ENCODE measurements at regions not wholly inside any gene's neighbourhood (a gene's known extent, or its start where the extent isn't known, plus 50 kb on each side); places are given as distances from the start of the nearest gene placed in this dataset.
A peak's percentile ranks its signal among the peaks of the same experiment; 100 is the strongest.

DNA sequence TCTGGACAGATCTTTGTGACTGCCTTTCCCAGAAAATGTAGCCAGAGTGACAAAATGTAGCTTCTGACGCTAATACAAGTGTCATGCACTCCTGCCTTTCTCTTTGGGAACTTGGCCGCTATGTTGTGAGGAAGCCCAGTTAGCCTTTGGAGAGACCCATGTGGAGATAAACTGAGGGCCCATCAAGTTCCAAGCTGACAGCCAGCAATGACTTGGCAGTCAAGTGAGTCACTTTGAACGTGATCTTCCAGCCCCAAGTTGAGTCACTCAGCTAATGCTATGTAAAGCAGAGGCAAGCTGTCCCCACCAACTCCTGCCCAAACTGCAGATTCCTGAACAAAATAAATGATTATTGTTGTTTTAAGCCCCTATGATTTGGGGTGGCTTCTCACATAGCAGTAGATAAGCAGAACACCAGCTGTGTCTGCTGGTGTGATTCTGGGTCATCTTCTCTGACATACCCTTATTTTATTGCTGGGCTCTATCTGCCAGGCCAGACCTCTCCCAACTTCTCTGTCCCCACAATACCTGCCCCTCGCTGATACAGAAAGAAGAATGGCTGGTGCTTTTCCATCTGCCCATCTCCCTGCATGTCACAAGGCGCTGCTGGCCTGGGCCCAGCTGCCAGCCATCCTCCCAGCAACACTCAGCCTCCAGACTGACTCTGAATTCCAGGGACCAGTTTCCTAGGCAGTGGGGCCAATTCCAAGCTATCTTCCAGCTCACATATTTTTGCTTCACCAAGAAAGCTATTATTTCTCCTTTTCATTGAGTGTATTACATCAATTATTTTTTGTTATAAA, 274.8 kb downstream of the LRFN2 start:
- no peak for FAIRE-seq
- no peak overlapping the region for H3K27ac Mint-ChIP-seq (ENCODE audit: unreplicated experiment)
- no peaks in the 10 kb centered on the region for H3K79me2 ChIP-seq (ENCODE audit: insufficient read depth, low read length)
- DNase-seq (ENCODE audit: low read depth) = no peak
- H3K4me2 ChIP-seq (ENCODE audit: low read length) = no peak overlapping the region
- peaks cover 41% of the 10 kb centered on the region for H3K27me3 Mint-ChIP-seq (ENCODE audit: low read depth, unreplicated experiment)
- H3K9ac ChIP-seq (ENCODE audit: low read length) = no peak overlapping the region
- no peaks in the 10 kb centered on the region for H3K4me1 ChIP-seq (ENCODE audit: insufficient read depth, low read length)
- H3K36me3 Mint-ChIP-seq (ENCODE audit: low read depth, unreplicated experiment) = no peaks in the 10 kb centered on the region
- no peaks in the 10 kb centered on the region for H4K20me1 ChIP-seq (ENCODE audit: insufficient read depth, low read length)
- H3K36me3 ChIP-seq (ENCODE audit: insufficient read depth, low read length) = no peaks in the 10 kb centered on the region
- no peak overlapping the region for H3K4me3 Mint-ChIP-seq (ENCODE audit: unreplicated experiment)
- H3K9me3 ChIP-seq (ENCODE audit: insufficient read depth, low read depth, low read length) = no peaks in the 10 kb centered on the region
- no peak overlapping the region for H2AFZ ChIP-seq (ENCODE audit: low read depth, low read length)
- H3K4me3 ChIP-seq (ENCODE audit: insufficient read depth, low read depth, low read length) = no peak overlapping the region
- H3K9me3 Mint-ChIP-seq (ENCODE audit: unreplicated experiment) = no peaks in the 10 kb centered on the region
- H3K4me1 Mint-ChIP-seq (ENCODE audit: low read depth, unreplicated experiment) = peaks cover 4% of the 10 kb centered on the region
- TF ChIP-seq, protein P1, sequence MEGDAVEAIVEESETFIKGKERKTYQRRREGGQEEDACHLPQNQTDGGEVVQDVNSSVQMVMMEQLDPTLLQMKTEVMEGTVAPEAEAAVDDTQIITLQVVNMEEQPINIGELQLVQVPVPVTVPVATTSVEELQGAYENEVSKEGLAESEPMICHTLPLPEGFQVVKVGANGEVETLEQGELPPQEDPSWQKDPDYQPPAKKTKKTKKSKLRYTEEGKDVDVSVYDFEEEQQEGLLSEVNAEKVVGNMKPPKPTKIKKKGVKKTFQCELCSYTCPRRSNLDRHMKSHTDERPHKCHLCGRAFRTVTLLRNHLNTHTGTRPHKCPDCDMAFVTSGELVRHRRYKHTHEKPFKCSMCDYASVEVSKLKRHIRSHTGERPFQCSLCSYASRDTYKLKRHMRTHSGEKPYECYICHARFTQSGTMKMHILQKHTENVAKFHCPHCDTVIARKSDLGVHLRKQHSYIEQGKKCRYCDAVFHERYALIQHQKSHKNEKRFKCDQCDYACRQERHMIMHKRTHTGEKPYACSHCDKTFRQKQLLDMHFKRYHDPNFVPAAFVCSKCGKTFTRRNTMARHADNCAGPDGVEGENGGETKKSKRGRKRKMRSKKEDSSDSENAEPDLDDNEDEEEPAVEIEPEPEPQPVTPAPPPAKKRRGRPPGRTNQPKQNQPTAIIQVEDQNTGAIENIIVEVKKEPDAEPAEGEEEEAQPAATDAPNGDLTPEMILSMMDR (IDR thresholded peaks at IDR 0.05; ENCODE audit: insufficient read depth, low read depth, low read length) = no peak
- TF ChIP-seq EZH2 (IDR thresholded peaks at IDR 0.05; ENCODE audit: insufficient read depth, low read length) = no peak
- no peak overlapping the region for H3K27ac ChIP-seq (ENCODE audit: low read depth, low read length)
- no peaks in the 10 kb centered on the region for H3K27me3 ChIP-seq (ENCODE audit: insufficient read depth, low read length)

DNA sequence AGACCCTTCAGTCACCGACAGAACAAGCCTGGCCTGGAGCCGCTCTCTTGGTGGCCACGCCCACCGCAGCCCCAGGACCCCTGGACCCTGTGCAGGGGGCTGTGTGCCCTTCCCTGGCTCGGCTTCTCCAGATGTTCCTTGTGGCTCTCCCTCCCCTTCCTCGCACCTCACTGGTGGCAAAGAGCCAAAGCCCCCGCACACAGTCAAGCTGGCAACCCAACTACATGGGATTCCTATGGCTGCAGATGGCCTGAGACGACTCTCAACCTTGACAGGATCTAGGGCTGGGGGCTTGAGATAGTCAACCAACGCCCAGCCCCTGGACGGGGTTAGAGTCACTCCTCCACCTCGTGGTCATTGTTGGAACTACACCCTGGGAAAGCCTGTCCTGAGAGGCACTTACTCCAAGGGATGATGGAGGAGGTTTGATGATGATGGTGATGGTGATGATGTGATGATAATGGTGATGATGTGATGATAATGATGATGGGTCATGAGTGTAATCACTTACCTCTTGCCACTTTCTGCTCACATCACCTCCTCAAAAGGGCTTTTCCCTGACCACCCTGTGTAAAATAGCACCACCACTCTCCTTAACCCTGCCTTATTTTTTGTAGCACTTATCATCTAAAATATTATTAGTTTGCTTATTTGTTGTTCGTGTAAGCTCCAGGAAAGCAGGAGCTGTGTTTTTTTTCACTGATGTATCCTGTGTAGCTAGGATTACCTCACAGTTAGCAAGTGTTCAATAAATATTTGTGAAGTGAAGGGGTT, 278.4 kb downstream of the LRFN2 start:
- Histone ChIP-seq H3K4me3 (ENCODE audit: insufficient read depth, low read depth, low read length) (no peak overlapping the region), H3K79me2 (ENCODE audit: insufficient read depth, low read length) (no peaks in the 10 kb centered on the region), H3K27me3 (ENCODE audit: insufficient read depth, low read length) (no peaks in the 10 kb centered on the region), H3K4me1 (ENCODE audit: insufficient read depth, low read length) (no peaks in the 10 kb centered on the region), H3K36me3 (ENCODE audit: insufficient read depth, low read length) (no peaks in the 10 kb centered on the region), H3K27ac (ENCODE audit: low read depth, low read length) (no peak overlapping the region), H3K4me2 (ENCODE audit: low read length) (no peak overlapping the region), H3K9ac (ENCODE audit: low read length) (no peak overlapping the region), H4K20me1 (ENCODE audit: insufficient read depth, low read length) (no peaks in the 10 kb centered on the region), H3K9me3 (ENCODE audit: insufficient read depth, low read depth, low read length) (peaks cover 4% of the 10 kb centered on the region), H2AFZ (ENCODE audit: low read depth, low read length) (no peak overlapping the region)
- no peak overlapping the region for H3K4me3 Mint-ChIP-seq (ENCODE audit: unreplicated experiment)
- H3K36me3 Mint-ChIP-seq (ENCODE audit: low read depth, unreplicated experiment) = no peaks in the 10 kb centered on the region
- H3K9me3 Mint-ChIP-seq (ENCODE audit: unreplicated experiment) = peaks cover 7% of the 10 kb centered on the region
- TF ChIP-seq, protein P1 (IDR thresholded peaks at IDR 0.05; ENCODE audit: insufficient read depth, low read depth, low read length) = peak; percentile 71
- TF ChIP-seq EZH2 (IDR thresholded peaks at IDR 0.05; ENCODE audit: insufficient read depth, low read length) = no peak
- DNase-seq (ENCODE audit: low read depth) = peak; percentile 0
- peaks cover 4% of the 10 kb centered on the region for H3K4me1 Mint-ChIP-seq (ENCODE audit: low read depth, unreplicated experiment)
- peaks cover 39% of the 10 kb centered on the region for H3K27me3 Mint-ChIP-seq (ENCODE audit: low read depth, unreplicated experiment)
- no peak for FAIRE-seq
- no peak overlapping the region for H3K27ac Mint-ChIP-seq (ENCODE audit: unreplicated experiment)

Data from astrocyte (in vitro differentiated cells and primary cell).